Neural crest cell (in vitro differentiated cells): ENCODE measurements at regions not wholly inside any gene's neighbourhood (a gene's known extent, or its start where the extent isn't known, plus 50 kb on each side); places are given as distances from the start of the nearest gene placed in this dataset.

Experiments used
- DNase-seq: peaks from one replicate; pipeline ENCODE4 v3.0.0; 2021; ENCODE audit warnings: low read depth, mixed read lengths, low spot score
- H3K27ac Mint-ChIP-seq: one replicate; pipeline ENCODE4 v1.8.0; 2021; ENCODE audit warnings: mild to moderate bottlenecking, mixed read lengths; ENCODE audit not compliant: unreplicated experiment
- H3K27me3 Mint-ChIP-seq: 2 replicates; pipeline ENCODE4 v1.8.0; 2021; ENCODE audit warnings: low read depth, mild to moderate bottlenecking, mixed read lengths
- H3K36me3 Mint-ChIP-seq: 2 replicates; pipeline ENCODE4 v1.8.0; 2021; ENCODE audit warnings: low read depth, mild to moderate bottlenecking, mixed read lengths
- H3K4me1 Mint-ChIP-seq: 2 replicates; pipeline ENCODE4 v1.8.0; 2021; ENCODE audit warnings: mixed read lengths
- H3K4me3 Mint-ChIP-seq: one replicate; pipeline ENCODE4 v1.8.0; 2021; ENCODE audit warnings: mild to moderate bottlenecking, mixed read lengths
- H3K9me3 Mint-ChIP-seq: 2 replicates; pipeline ENCODE4 v1.8.0; 2021; ENCODE audit warnings: mixed read lengths
- CTCF ChIP-seq: fragments of 200-600 bp; sonication (generic); conservative IDR thresholded peaks from 2 replicates; pipeline ENCODE4 v1.5.0; 2021; ENCODE audit warnings: antibody characterized with exemption, mild to moderate bottlenecking

GRCh38 chr12:4178424-4179170, 95.0 kb upstream of the CCND2 start:
- Mint-ChIP-seq H3K36me3 (no peaks in the 10 kb centered on the region), H3K27ac (no peak overlapping the region), H3K4me3 (no peak overlapping the region), H3K27me3 (no peaks in the 10 kb centered on the region), H3K4me1 (no peaks in the 10 kb centered on the region), H3K9me3 (peaks cover 2% of the 10 kb centered on the region)
- no peak for DNase-seq
- TF ChIP-seq CTCF = no peak

- no peak for TF ChIP-seq CTCF
- peaks cover 2% of the 10 kb centered on the region for H3K9me3 Mint-ChIP-seq
- H3K4me3 Mint-ChIP-seq = no peak overlapping the region
- H3K4me1 Mint-ChIP-seq = no peaks in the 10 kb centered on the region
- no peaks in the 10 kb centered on the region for H3K36me3 Mint-ChIP-seq
- H3K27ac Mint-ChIP-seq = no peak overlapping the region
- H3K27me3 Mint-ChIP-seq = no peaks in the 10 kb centered on the region
- no peak for DNase-seq
These were observed 96.3 kb upstream of the CCND2 start for GRCh38 chr12:4177262-4177661.

GRCh38 chr12:4176168-4176567, 97.4 kb upstream of the CCND2 start:
- no peaks in the 10 kb centered on the region for H3K4me1 Mint-ChIP-seq
- peaks cover 2% of the 10 kb centered on the region for H3K9me3 Mint-ChIP-seq
- H3K36me3 Mint-ChIP-seq = no peaks in the 10 kb centered on the region
- no peak overlapping the region for H3K27ac Mint-ChIP-seq
- H3K4me3 Mint-ChIP-seq = no peak overlapping the region
- H3K27me3 Mint-ChIP-seq = no peaks in the 10 kb centered on the region
- DNase-seq = no peak
- TF ChIP-seq CTCF = no peak

- no peak for TF ChIP-seq CTCF
- H3K4me1 Mint-ChIP-seq = no peaks in the 10 kb centered on the region
- no peak overlapping the region for H3K27ac Mint-ChIP-seq
- H3K36me3 Mint-ChIP-seq = no peaks in the 10 kb centered on the region
- no peak overlapping the region for H3K4me3 Mint-ChIP-seq
- no peak for DNase-seq
- peaks cover 8% of the 10 kb centered on the region for H3K27me3 Mint-ChIP-seq
- H3K9me3 Mint-ChIP-seq = peaks cover 2% of the 10 kb centered on the region
These were observed 99.1 kb upstream of the CCND2 start for GRCh38 chr12:4174417-4174816.

- H3K27ac Mint-ChIP-seq = no peak overlapping the region
- H3K36me3 Mint-ChIP-seq = no peaks in the 10 kb centered on the region
- DNase-seq = no peak
- H3K4me3 Mint-ChIP-seq = no peak overlapping the region
- no peaks in the 10 kb centered on the region for H3K4me1 Mint-ChIP-seq
- H3K27me3 Mint-ChIP-seq = peaks cover 8% of the 10 kb centered on the region
- TF ChIP-seq CTCF = no peak
- no peaks in the 10 kb centered on the region for H3K9me3 Mint-ChIP-seq
These were observed 100.6 kb upstream of the CCND2 start for GRCh38 chr12:4172999-4173398.
